SK-N-SH (cell line): ENCODE measurements at regions not wholly inside any gene's neighbourhood (a gene's known extent, or its start where the extent isn't known, plus 50 kb on each side); places are given as distances from the start of the nearest gene placed in this dataset.

Source experiments
- CHD2 ChIP-seq: fragments of 150-350 bp; IDR thresholded peaks from 2 replicates; pipeline ENCODE4 v1.6.1; 2018; ENCODE audit warnings: low read length; ENCODE audit not compliant: partially characterized antibody
- ELF1 ChIP-seq: IDR thresholded peaks from 2 replicates; pipeline ENCODE4 v1.4.0; 2012
- JUND ChIP-seq: IDR thresholded peaks from 2 replicates; pipeline ENCODE4 v1.4.0; 2012
- POLR2AphosphoS5 ChIP-seq: IDR thresholded peaks from 2 replicates; pipeline ENCODE4 v1.6.1; 2012; ENCODE audit warnings: low read depth, low read length
- SIN3A ChIP-seq: IDR thresholded peaks from 2 replicates; pipeline ENCODE4 v1.6.1; 2012; ENCODE audit warnings: low read depth, mild to moderate bottlenecking, low read length, moderate library complexity, borderline replicate concordance
- TAF1 ChIP-seq: IDR thresholded peaks from 2 replicates; pipeline ENCODE4 v1.6.1; 2012; ENCODE audit warnings: low read depth, mild to moderate bottlenecking, low read length, moderate library complexity, borderline replicate concordance
- TF ChIP-seq, protein P1 (sequence below): fragments of 200-600 bp; sonication (generic); IDR thresholded peaks from 2 replicates; pipeline ENCODE4 v1.6.1; 2017; ENCODE audit warnings: antibody characterized with exemption, mild to moderate bottlenecking, moderate library complexity
- TF ChIP-seq, protein P2 (sequence below): IDR thresholded peaks from 2 replicates; pipeline ENCODE4; 2012

DNA sequence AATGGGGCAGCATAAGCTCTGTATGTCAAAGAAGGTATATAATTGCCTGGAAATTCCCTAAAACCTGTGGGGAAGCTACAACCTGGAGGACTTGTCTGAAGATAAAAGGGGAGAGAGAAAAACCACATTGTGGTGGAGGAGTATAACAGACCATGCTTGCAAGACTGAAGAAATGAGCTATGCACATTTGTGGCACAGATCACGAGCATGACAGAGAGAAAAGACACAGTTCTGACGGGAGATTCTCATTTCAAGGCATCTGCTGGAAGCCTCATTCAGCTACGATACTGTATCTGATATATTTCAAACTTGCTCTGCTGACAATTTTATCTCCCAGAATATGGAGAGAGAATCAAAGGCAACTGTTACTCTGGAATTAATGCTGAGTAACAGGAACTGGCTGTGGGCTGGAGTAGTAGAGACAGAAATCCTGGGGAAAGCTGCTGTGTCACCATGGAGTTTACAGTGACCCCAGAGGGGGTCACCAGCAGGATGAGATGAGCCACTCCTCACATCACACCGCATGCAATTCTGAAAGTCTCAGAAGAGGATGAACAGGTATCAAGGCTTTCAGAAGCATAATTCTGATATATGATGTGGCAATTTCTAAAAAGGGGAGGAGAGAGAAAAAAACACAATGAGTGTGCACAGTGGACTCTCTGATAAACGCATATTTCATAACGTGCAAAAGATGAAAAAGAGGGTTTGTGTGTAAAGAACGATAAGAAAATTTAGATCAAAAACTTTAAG, 528.8 kb downstream of the IRX1 start:
- TF ChIP-seq POLR2AphosphoS5 = no peak
- no peak for TF ChIP-seq TAF1
- TF ChIP-seq, protein P1, sequence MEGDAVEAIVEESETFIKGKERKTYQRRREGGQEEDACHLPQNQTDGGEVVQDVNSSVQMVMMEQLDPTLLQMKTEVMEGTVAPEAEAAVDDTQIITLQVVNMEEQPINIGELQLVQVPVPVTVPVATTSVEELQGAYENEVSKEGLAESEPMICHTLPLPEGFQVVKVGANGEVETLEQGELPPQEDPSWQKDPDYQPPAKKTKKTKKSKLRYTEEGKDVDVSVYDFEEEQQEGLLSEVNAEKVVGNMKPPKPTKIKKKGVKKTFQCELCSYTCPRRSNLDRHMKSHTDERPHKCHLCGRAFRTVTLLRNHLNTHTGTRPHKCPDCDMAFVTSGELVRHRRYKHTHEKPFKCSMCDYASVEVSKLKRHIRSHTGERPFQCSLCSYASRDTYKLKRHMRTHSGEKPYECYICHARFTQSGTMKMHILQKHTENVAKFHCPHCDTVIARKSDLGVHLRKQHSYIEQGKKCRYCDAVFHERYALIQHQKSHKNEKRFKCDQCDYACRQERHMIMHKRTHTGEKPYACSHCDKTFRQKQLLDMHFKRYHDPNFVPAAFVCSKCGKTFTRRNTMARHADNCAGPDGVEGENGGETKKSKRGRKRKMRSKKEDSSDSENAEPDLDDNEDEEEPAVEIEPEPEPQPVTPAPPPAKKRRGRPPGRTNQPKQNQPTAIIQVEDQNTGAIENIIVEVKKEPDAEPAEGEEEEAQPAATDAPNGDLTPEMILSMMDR = no peak
- no peak for TF ChIP-seq JUND
- TF ChIP-seq, protein P2, sequence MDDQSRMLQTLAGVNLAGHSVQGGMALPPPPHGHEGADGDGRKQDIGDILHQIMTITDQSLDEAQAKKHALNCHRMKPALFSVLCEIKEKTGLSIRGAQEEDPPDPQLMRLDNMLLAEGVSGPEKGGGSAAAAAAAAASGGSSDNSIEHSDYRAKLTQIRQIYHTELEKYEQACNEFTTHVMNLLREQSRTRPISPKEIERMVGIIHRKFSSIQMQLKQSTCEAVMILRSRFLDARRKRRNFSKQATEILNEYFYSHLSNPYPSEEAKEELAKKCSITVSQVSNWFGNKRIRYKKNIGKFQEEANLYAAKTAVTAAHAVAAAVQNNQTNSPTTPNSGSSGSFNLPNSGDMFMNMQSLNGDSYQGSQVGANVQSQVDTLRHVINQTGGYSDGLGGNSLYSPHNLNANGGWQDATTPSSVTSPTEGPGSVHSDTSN = no peak
- no peak for TF ChIP-seq CHD2
- TF ChIP-seq ELF1 = no peak
- TF ChIP-seq SIN3A = no peak
